ENCODE measurements at regions not wholly inside any gene's neighbourhood (a gene's known extent, or its start where the extent isn't known, plus 50 kb on each side); places are given as distances from the start of the nearest gene placed in this dataset.

- TF ChIP-seq, protein P1, sequence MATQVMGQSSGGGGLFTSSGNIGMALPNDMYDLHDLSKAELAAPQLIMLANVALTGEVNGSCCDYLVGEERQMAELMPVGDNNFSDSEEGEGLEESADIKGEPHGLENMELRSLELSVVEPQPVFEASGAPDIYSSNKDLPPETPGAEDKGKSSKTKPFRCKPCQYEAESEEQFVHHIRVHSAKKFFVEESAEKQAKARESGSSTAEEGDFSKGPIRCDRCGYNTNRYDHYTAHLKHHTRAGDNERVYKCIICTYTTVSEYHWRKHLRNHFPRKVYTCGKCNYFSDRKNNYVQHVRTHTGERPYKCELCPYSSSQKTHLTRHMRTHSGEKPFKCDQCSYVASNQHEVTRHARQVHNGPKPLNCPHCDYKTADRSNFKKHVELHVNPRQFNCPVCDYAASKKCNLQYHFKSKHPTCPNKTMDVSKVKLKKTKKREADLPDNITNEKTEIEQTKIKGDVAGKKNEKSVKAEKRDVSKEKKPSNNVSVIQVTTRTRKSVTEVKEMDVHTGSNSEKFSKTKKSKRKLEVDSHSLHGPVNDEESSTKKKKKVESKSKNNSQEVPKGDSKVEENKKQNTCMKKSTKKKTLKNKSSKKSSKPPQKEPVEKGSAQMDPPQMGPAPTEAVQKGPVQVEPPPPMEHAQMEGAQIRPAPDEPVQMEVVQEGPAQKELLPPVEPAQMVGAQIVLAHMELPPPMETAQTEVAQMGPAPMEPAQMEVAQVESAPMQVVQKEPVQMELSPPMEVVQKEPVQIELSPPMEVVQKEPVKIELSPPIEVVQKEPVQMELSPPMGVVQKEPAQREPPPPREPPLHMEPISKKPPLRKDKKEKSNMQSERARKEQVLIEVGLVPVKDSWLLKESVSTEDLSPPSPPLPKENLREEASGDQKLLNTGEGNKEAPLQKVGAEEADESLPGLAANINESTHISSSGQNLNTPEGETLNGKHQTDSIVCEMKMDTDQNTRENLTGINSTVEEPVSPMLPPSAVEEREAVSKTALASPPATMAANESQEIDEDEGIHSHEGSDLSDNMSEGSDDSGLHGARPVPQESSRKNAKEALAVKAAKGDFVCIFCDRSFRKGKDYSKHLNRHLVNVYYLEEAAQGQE (IDR thresholded peaks at IDR 0.05; ENCODE audit: unreplicated experiment) = no peak
- no peak for TF ChIP-seq ETS1 (IDR thresholded peaks at IDR 0.05)
Measured at GRCh38 chr9:118058227-118058626, 354.0 kb downstream of the TLR4 start (continued).

- H3K4me1 Mint-ChIP-seq = no peaks in the 10 kb centered on the region
- H3K36me3 ChIP-seq (ENCODE audit: insufficient read depth) = no peaks in the 10 kb centered on the region
- H3K27ac ChIP-seq (ENCODE audit: low read depth) = no peak overlapping the region
- DNase-seq (ENCODE audit: low spot score) = peak; percentile 77
- no peak overlapping the region for H3K4me2 ChIP-seq
- no peak overlapping the region for H3K4me3 Mint-ChIP-seq
- no peaks in the 10 kb centered on the region for H3K9me2 ChIP-seq (ENCODE audit: insufficient read depth)
- TF ChIP-seq, protein P1 (IDR thresholded peaks at IDR 0.05; ENCODE audit: unreplicated experiment) = peak; percentile 89
- no peak for TF ChIP-seq ZNF114 (CRISPR knock-in tag; IDR thresholded peaks at IDR 0.05)
- H2AFZ ChIP-seq = no peak overlapping the region
- no peaks in the 10 kb centered on the region for H3K27me3 Mint-ChIP-seq (ENCODE audit: insufficient read depth, low read depth, poor library complexity)
- H3K4me1 ChIP-seq (ENCODE audit: insufficient read depth) = no peaks in the 10 kb centered on the region
- H3K9me3 Mint-ChIP-seq = peaks cover 26% of the 10 kb centered on the region
- ATAC-seq = no peak; the same call in 2 of the 3 replicates
- no peaks in the 10 kb centered on the region for H3K79me2 ChIP-seq (replicated peaks; ENCODE audit: insufficient read depth)
- no peak overlapping the region for H3K27ac Mint-ChIP-seq
- H3K36me3 Mint-ChIP-seq (ENCODE audit: low read depth) = no peaks in the 10 kb centered on the region
- H4K20me1 ChIP-seq (replicated peaks; ENCODE audit: insufficient read depth) = no peaks in the 10 kb centered on the region
- H3K4me3 ChIP-seq = no peak overlapping the region
- no peaks in the 10 kb centered on the region for H3F3A ChIP-seq (replicated peaks; ENCODE audit: low read depth)
- H3K27me3 ChIP-seq (ENCODE audit: insufficient read depth) = no peaks in the 10 kb centered on the region
Measured at GRCh38 chr9:118059484-118060278, 355.5 kb downstream of the TLR4 start.

Data from GM23338 (cell line).